ENCODE measurements at regions not wholly inside any gene's neighbourhood (a gene's known extent, or its start where the extent isn't known, plus 50 kb on each side); places are given as distances from the start of the nearest gene placed in this dataset.

DNA sequence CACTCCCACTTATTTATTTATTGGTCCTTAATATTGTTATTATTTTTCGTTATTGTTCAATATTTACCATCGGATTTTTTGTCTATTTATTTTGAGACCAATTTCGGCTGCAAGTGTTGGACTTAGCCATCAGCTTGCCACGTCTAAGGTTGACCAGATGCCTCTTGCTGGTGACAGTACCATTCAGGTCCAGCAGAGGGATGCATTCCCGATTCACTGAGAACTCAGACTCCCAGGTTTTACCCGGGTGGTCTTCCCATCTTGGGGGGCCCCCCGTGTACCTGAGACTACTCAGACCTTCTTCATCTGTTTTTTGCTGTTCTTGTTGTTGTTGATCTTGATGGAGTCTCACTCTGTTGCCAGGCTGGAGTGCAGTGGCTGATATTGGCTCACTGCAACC lies 1435.2 kb downstream of the UQCRFS1 start:
- Histone ChIP-seq H2AFZ (ENCODE audit: low read length) (no peak overlapping the region), H3F3A (ENCODE audit: low read depth) (no peaks in the 10 kb centered on the region), H3K9me2 (replicated peaks; ENCODE audit: low read depth, low read length) (no peaks in the 10 kb centered on the region), H3K4me1 (ENCODE audit: insufficient read depth, low read length, poor library complexity, severe bottlenecking) (no peaks in the 10 kb centered on the region), H3K9me3 (ENCODE audit: insufficient read depth, low read depth, low read length) (peaks cover 11% of the 10 kb centered on the region; the same call in 1 of the 2 replicates), H3K9ac (ENCODE audit: low read depth, low read length, poor library complexity, severe bottlenecking) (no peak overlapping the region), H3K36me3 (ENCODE audit: insufficient read depth, low read length) (peaks cover 3% of the 10 kb centered on the region; the same call in 1 of the 2 replicates), H3K4me2 (ENCODE audit: low read depth, low read length, poor library complexity, severe bottlenecking) (no peak overlapping the region), H3K4me3 (ENCODE audit: low read length, poor library complexity, severe bottlenecking) (no peak overlapping the region), H3K79me2 (ENCODE audit: insufficient read depth, low read length) (no peaks in the 10 kb centered on the region), H3K27me3 (ENCODE audit: insufficient read depth, low read length, poor library complexity, severe bottlenecking) (no peaks in the 10 kb centered on the region), H4K20me1 (ENCODE audit: insufficient read depth, low read length, poor library complexity, severe bottlenecking) (no peaks in the 10 kb centered on the region)
- TF ChIP-seq, protein P1, sequence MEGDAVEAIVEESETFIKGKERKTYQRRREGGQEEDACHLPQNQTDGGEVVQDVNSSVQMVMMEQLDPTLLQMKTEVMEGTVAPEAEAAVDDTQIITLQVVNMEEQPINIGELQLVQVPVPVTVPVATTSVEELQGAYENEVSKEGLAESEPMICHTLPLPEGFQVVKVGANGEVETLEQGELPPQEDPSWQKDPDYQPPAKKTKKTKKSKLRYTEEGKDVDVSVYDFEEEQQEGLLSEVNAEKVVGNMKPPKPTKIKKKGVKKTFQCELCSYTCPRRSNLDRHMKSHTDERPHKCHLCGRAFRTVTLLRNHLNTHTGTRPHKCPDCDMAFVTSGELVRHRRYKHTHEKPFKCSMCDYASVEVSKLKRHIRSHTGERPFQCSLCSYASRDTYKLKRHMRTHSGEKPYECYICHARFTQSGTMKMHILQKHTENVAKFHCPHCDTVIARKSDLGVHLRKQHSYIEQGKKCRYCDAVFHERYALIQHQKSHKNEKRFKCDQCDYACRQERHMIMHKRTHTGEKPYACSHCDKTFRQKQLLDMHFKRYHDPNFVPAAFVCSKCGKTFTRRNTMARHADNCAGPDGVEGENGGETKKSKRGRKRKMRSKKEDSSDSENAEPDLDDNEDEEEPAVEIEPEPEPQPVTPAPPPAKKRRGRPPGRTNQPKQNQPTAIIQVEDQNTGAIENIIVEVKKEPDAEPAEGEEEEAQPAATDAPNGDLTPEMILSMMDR (conservative IDR thresholded peaks at IDR 0.05; ENCODE audit: low read length): no peak; the same call in 1 of the 2 replicates
- TF ChIP-seq EZH2phosphoT487 (IDR thresholded peaks at IDR 0.05; ENCODE audit: borderline replicate concordance): no peak

DNA sequence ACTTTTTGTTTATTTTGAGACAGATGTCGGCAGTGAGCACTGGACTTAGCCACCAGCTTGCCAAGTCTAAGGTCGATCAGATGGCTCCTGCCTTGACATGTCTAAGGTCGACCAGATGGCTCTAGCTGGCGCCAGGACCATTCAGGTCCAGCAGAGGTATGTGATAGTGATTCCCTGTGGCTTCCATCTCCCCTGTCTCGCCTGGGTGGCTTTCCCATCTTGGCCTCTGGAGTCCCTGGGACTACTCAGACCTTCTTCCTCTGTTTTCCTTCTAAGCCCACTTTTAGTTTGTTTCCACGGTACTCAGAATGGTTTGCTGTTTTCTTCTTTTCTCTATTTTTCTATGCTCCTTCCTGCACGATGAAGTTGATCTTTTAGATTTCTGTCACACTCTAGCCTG lies 1435.7 kb downstream of the UQCRFS1 start:
- H3K4me1 ChIP-seq (ENCODE audit: insufficient read depth, low read length, poor library complexity, severe bottlenecking): no peaks in the 10 kb centered on the region
- no peak for TF ChIP-seq EZH2phosphoT487 (IDR thresholded peaks at IDR 0.05; ENCODE audit: borderline replicate concordance)
- TF ChIP-seq, protein P1 (conservative IDR thresholded peaks at IDR 0.05; ENCODE audit: low read length): no peak
- H3K9ac ChIP-seq (ENCODE audit: low read depth, low read length, poor library complexity, severe bottlenecking): no peak overlapping the region
- H3K9me2 ChIP-seq (replicated peaks; ENCODE audit: low read depth, low read length): no peaks in the 10 kb centered on the region
- H3K9me3 ChIP-seq (ENCODE audit: insufficient read depth, low read depth, low read length): peaks cover 11% of the 10 kb centered on the region; the same call in 1 of the 2 replicates
- H3K4me2 ChIP-seq (ENCODE audit: low read depth, low read length, poor library complexity, severe bottlenecking): no peak overlapping the region
- no peak overlapping the region for H3K4me3 ChIP-seq (ENCODE audit: low read length, poor library complexity, severe bottlenecking)
- no peaks in the 10 kb centered on the region for H3F3A ChIP-seq (ENCODE audit: low read depth)
- no peaks in the 10 kb centered on the region for H3K79me2 ChIP-seq (ENCODE audit: insufficient read depth, low read length)
- H3K36me3 ChIP-seq (ENCODE audit: insufficient read depth, low read length): peaks cover 3% of the 10 kb centered on the region; the same call in 1 of the 2 replicates
- no peaks in the 10 kb centered on the region for H4K20me1 ChIP-seq (ENCODE audit: insufficient read depth, low read length, poor library complexity, severe bottlenecking)
- no peak overlapping the region for H2AFZ ChIP-seq (ENCODE audit: low read length)
- H3K27me3 ChIP-seq (ENCODE audit: insufficient read depth, low read length, poor library complexity, severe bottlenecking): no peaks in the 10 kb centered on the region

DNA sequence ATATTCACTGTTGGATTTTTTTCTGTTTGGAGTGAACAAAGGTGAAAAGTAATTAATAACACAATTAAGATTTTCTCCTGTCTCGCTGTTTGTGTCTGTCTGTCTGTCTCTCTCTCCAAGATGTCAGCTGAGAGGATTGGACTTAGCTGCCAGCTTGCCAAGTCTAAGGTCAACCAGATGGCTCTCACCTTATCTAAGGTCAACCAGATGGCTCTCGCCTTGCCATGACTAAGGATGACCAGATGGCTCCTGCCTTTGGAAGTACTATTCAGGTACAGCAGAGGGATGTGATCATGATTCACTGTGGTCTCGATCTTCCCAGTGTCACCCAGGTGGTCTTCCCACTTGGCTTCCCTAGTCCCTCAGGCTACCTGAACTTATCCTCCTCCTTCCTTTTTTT lies 1436.4 kb downstream of the UQCRFS1 start:
- Histone ChIP-seq H3K36me3 (ENCODE audit: insufficient read depth, low read length) (peaks cover 3% of the 10 kb centered on the region; the same call in 1 of the 2 replicates), H3K4me3 (ENCODE audit: low read length, poor library complexity, severe bottlenecking) (no peak overlapping the region), H3K9me3 (ENCODE audit: insufficient read depth, low read depth, low read length) (peaks cover 16% of the 10 kb centered on the region; the same call in 1 of the 2 replicates), H3K9me2 (replicated peaks; ENCODE audit: low read depth, low read length) (no peaks in the 10 kb centered on the region), H3K4me1 (ENCODE audit: insufficient read depth, low read length, poor library complexity, severe bottlenecking) (no peaks in the 10 kb centered on the region), H4K20me1 (ENCODE audit: insufficient read depth, low read length, poor library complexity, severe bottlenecking) (no peaks in the 10 kb centered on the region), H3F3A (ENCODE audit: low read depth) (no peaks in the 10 kb centered on the region), H3K27me3 (ENCODE audit: insufficient read depth, low read length, poor library complexity, severe bottlenecking) (no peaks in the 10 kb centered on the region), H3K9ac (ENCODE audit: low read depth, low read length, poor library complexity, severe bottlenecking) (no peak overlapping the region), H2AFZ (ENCODE audit: low read length) (no peak overlapping the region), H3K4me2 (ENCODE audit: low read depth, low read length, poor library complexity, severe bottlenecking) (no peak overlapping the region), H3K79me2 (ENCODE audit: insufficient read depth, low read length) (no peaks in the 10 kb centered on the region)
- no peak for TF ChIP-seq EZH2phosphoT487 (IDR thresholded peaks at IDR 0.05; ENCODE audit: borderline replicate concordance)
- TF ChIP-seq, protein P1 (conservative IDR thresholded peaks at IDR 0.05; ENCODE audit: low read length): no peak

Data from Loucy (cell line).